ENCODE measurements at regions not wholly inside any gene's neighbourhood (a gene's known extent, or its start where the extent isn't known, plus 50 kb on each side); places are given as distances from the start of the nearest gene placed in this dataset.

DNA sequence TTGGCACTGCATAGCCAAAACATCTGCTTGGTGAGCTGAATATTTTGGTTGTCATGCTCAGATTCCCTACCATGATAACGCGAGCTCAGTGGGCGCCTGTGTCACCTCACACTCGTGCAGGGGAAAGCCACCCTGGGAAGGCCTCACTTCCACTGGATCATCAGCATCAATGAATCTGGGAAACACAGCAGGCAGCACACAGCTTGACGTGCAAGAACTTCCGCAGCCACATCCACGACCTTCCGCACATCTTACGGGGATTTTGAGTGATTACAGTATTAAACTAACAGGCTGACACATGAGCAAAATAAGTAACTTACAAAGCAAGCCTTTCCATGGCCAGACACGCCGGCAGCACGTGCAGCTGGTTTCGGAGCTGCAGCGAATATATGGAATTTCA is 54.7 kb upstream of the FOXF1 start:
- TF ChIP-seq RFX5 (IDR thresholded peaks at IDR 0.05; ENCODE audit: low read depth, low read length) (no peak), TCF12 (IDR thresholded peaks at IDR 0.05; ENCODE audit: low read depth, low read length) (no peak), DPF2 (IDR thresholded peaks at IDR 0.05) (no peak), PAX5 (IDR thresholded peaks at IDR 0.05; ENCODE audit: borderline replicate concordance, low read depth, low read length) (no peak), TAF1 (IDR thresholded peaks at IDR 0.05; ENCODE audit: borderline replicate concordance, low read depth, low read length) (no peak), RELA (IDR thresholded peaks at IDR 0.05; ENCODE audit: borderline replicate concordance, partially characterized antibody) (no peak)
- TF ChIP-seq, protein P1, sequence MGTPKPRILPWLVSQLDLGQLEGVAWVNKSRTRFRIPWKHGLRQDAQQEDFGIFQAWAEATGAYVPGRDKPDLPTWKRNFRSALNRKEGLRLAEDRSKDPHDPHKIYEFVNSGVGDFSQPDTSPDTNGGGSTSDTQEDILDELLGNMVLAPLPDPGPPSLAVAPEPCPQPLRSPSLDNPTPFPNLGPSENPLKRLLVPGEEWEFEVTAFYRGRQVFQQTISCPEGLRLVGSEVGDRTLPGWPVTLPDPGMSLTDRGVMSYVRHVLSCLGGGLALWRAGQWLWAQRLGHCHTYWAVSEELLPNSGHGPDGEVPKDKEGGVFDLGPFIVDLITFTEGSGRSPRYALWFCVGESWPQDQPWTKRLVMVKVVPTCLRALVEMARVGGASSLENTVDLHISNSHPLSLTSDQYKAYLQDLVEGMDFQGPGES (IDR thresholded peaks at IDR 0.05): no peak
- TF ChIP-seq, protein P2, sequence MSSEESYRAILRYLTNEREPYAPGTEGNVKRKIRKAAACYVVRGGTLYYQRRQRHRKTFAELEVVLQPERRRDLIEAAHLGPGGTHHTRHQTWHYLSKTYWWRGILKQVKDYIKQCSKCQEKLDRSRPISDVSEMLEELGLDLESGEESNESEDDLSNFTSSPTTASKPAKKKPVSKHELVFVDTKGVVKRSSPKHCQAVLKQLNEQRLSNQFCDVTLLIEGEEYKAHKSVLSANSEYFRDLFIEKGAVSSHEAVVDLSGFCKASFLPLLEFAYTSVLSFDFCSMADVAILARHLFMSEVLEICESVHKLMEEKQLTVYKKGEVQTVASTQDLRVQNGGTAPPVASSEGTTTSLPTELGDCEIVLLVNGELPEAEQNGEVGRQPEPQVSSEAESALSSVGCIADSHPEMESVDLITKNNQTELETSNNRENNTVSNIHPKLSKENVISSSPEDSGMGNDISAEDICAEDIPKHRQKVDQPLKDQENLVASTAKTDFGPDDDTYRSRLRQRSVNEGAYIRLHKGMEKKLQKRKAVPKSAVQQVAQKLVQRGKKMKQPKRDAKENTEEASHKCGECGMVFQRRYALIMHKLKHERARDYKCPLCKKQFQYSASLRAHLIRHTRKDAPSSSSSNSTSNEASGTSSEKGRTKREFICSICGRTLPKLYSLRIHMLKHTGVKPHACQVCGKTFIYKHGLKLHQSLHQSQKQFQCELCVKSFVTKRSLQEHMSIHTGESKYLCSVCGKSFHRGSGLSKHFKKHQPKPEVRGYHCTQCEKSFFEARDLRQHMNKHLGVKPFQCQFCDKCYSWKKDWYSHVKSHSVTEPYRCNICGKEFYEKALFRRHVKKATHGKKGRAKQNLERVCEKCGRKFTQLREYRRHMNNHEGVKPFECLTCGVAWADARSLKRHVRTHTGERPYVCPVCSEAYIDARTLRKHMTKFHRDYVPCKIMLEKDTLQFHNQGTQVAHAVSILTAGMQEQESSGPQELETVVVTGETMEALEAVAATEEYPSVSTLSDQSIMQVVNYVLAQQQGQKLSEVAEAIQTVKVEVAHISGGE (CRISPR knock-in tag; IDR thresholded peaks at IDR 0.05): no peak
- WGBS (ENCODE audit: insufficient coverage, insufficient replicate concordance, low lambda C conversion rate, missing lambda C conversion rate): 77% methylated on average over 14 of the region's 14 CpGs
- no peaks in the 10 kb centered on the region for H4K20me1 ChIP-seq (ENCODE audit: control insufficient read depth, insufficient read depth)
- in situ Hi-C loops (cut with MboI): no loop called here
- RAD21 ChIA-PET (ENCODE audit: unreplicated experiment): no interaction called here
- SMC1A ChIA-PET (ENCODE audit: uncharacterized antibody, unreplicated experiment): no interaction called here
- CTCF ChIA-PET: no interaction called here
- ATAC-seq: no peak
- no TSS peak for BruUV-seq (replicated peaks)
- no peaks in the 10 kb centered on the region for H3K79me2 ChIP-seq (ENCODE audit: control insufficient read depth, insufficient read depth, low read length)
- no peak overlapping the region for H3K4me3 ChIP-seq
- no peak overlapping the region for H2AFZ ChIP-seq (ENCODE audit: control insufficient read depth, low read depth, low read length)
- H3K27me3 ChIP-seq (replicated peaks in 1 of 2; ENCODE audit: control insufficient read depth in 2 of 2, insufficient read depth in 2 of 2, low read length in 1 of 2): no peaks in the 10 kb centered on the region
- H3K4me1 ChIP-seq (ENCODE audit: control insufficient read depth, insufficient read depth, low read length): no peaks in the 10 kb centered on the region
- H3K9ac ChIP-seq (ENCODE audit: control insufficient read depth, insufficient read depth, low read length): no peak overlapping the region
- no peak for FAIRE-seq
- no peak overlapping the region for H3K4me2 ChIP-seq (ENCODE audit: control insufficient read depth, insufficient read depth)
- no peaks in the 10 kb centered on the region for H3K9me3 ChIP-seq (replicated peaks; ENCODE audit: control insufficient read depth, insufficient read depth, low read length)
- intact Hi-C loops (cut with micrococcal nuclease; ENCODE audit: unreplicated experiment): no loop called here
- no peak for DNase-seq (ENCODE audit: low read depth, low spot score)
- POLR2A ChIA-PET: no interaction called here
- no peak overlapping the region for H3K27ac ChIP-seq (ENCODE audit: control insufficient read depth, insufficient read depth)
- H3K36me3 ChIP-seq (ENCODE audit: control insufficient read depth in 2 of 2, insufficient read depth in 2 of 2, low read length in 1 of 2): no peaks in the 10 kb centered on the region

Measured in GM12878 (cell line).